ENCODE measurements at regions not wholly inside any gene's neighbourhood (a gene's known extent, or its start where the extent isn't known, plus 50 kb on each side); places are given as distances from the start of the nearest gene placed in this dataset.

GRCh38 chr1:2965676-2966075 is 55.6 kb upstream of the ACTRT2 start:
- TF ChIP-seq, protein P1, sequence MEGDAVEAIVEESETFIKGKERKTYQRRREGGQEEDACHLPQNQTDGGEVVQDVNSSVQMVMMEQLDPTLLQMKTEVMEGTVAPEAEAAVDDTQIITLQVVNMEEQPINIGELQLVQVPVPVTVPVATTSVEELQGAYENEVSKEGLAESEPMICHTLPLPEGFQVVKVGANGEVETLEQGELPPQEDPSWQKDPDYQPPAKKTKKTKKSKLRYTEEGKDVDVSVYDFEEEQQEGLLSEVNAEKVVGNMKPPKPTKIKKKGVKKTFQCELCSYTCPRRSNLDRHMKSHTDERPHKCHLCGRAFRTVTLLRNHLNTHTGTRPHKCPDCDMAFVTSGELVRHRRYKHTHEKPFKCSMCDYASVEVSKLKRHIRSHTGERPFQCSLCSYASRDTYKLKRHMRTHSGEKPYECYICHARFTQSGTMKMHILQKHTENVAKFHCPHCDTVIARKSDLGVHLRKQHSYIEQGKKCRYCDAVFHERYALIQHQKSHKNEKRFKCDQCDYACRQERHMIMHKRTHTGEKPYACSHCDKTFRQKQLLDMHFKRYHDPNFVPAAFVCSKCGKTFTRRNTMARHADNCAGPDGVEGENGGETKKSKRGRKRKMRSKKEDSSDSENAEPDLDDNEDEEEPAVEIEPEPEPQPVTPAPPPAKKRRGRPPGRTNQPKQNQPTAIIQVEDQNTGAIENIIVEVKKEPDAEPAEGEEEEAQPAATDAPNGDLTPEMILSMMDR (IDR thresholded peaks at IDR 0.05), result no peak
- TF ChIP-seq EZH2 (IDR thresholded peaks at IDR 0.05), result no peak
- no peak for TF ChIP-seq EZH2phosphoT487 (IDR thresholded peaks at IDR 0.05)
